ENCODE measurements at regions not wholly inside any gene's neighbourhood (a gene's known extent, or its start where the extent isn't known, plus 50 kb on each side); places are given as distances from the start of the nearest gene placed in this dataset.

- intact Hi-C loops (cut with DNase I, micrococcal nuclease), result no loop called here
- no peaks in the 10 kb centered on the region for H3K36me3 ChIP-seq (ENCODE audit: low read depth)
These were observed 349.9 kb upstream of the CCNH start for GRCh38 chr5:87762631-87763030.

GRCh38 chr5:87756951-87757350 is 344.2 kb upstream of the CCNH start:
- no peak overlapping the region for H3K4me3 ChIP-seq
- TF ChIP-seq, protein P1, sequence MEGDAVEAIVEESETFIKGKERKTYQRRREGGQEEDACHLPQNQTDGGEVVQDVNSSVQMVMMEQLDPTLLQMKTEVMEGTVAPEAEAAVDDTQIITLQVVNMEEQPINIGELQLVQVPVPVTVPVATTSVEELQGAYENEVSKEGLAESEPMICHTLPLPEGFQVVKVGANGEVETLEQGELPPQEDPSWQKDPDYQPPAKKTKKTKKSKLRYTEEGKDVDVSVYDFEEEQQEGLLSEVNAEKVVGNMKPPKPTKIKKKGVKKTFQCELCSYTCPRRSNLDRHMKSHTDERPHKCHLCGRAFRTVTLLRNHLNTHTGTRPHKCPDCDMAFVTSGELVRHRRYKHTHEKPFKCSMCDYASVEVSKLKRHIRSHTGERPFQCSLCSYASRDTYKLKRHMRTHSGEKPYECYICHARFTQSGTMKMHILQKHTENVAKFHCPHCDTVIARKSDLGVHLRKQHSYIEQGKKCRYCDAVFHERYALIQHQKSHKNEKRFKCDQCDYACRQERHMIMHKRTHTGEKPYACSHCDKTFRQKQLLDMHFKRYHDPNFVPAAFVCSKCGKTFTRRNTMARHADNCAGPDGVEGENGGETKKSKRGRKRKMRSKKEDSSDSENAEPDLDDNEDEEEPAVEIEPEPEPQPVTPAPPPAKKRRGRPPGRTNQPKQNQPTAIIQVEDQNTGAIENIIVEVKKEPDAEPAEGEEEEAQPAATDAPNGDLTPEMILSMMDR (IDR thresholded peaks at IDR 0.05), result no peak
- intact Hi-C loops (cut with DNase I, micrococcal nuclease), result no loop called here
- DNase-seq (no peak), ATAC-seq (no peak)
- no peaks in the 10 kb centered on the region for H3K36me3 ChIP-seq (ENCODE audit: low read depth)
- H3K4me1 ChIP-seq (ENCODE audit: low read depth), result no peaks in the 10 kb centered on the region
- no peaks in the 10 kb centered on the region for H3K9me3 ChIP-seq

More at GRCh38 chr5:87762631-87763030, 349.9 kb upstream of the CCNH start:
- ATAC-seq, result no peak
- Histone ChIP-seq H3K4me3 (no peak overlapping the region), H3K9me3 (no peaks in the 10 kb centered on the region), H3K4me1 (ENCODE audit: low read depth) (no peaks in the 10 kb centered on the region)
- TF ChIP-seq, protein P1 (IDR thresholded peaks at IDR 0.05), result no peak
- DNase-seq, result no peak

DNA sequence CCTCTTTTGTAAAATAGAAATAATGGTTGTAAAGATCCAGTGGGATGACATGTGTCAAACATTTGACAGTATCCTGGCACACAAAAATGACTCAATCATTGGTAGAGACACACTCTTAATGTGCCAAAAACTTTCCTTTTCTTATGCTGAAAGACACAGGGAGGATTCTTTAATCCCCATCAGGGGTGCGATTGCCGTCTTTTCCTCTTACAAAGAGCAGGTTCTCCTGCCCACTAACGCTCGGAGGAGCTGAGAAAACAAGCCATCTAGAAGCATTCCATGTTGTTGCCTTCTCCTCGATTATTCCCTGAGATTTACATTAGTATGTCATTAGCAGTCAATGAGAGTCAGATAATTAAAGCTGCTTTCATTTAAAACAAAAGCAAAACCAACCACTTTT is 342.6 kb upstream of the CCNH start:
- intact Hi-C loops (cut with DNase I, micrococcal nuclease), result no loop called here
- no peaks in the 10 kb centered on the region for H3K4me1 ChIP-seq (ENCODE audit: low read depth)
- ATAC-seq, result no peak
- no peaks in the 10 kb centered on the region for H3K9me3 ChIP-seq
- no peaks in the 10 kb centered on the region for H3K36me3 ChIP-seq (ENCODE audit: low read depth)
- DNase-seq, result no peak
- no peak overlapping the region for H3K4me3 ChIP-seq
- TF ChIP-seq, protein P1 (IDR thresholded peaks at IDR 0.05), result no peak

GRCh38 chr5:87754009-87754757 is 341.5 kb upstream of the CCNH start:
- Histone ChIP-seq H3K4me3 (no peak overlapping the region), H3K9me3 (no peaks in the 10 kb centered on the region), H3K4me1 (ENCODE audit: low read depth) (no peaks in the 10 kb centered on the region), H3K36me3 (ENCODE audit: low read depth) (no peaks in the 10 kb centered on the region)
- DNase-seq (no peak), ATAC-seq (no peak)
- TF ChIP-seq, protein P1 (IDR thresholded peaks at IDR 0.05), result no peak
- intact Hi-C loops (cut with DNase I, micrococcal nuclease), result no loop called here

DNA sequence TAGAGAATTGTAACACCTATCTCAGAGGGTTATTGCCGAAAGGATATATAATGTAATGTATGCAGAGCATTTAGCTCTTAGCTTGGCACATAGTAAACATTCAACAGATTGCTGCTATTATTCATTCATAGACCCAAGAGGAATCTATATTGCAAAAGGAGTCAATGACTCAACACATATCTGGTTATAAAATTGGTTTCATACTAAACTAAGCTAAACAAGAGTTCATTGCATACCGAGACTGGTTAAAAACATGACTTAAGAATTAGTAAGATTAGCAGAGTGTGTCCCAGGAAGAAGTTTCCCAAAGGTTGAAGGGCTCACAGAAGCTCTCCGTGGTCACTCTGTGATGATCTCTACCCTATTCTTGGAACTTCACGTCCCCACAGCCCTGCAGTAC is 339.6 kb upstream of the CCNH start:
- ATAC-seq (no peak), DNase-seq (no peak)
- no peaks in the 10 kb centered on the region for H3K9me3 ChIP-seq
- TF ChIP-seq, protein P1 (IDR thresholded peaks at IDR 0.05), result no peak
- no peaks in the 10 kb centered on the region for H3K36me3 ChIP-seq (ENCODE audit: low read depth)
- intact Hi-C loops (cut with DNase I, micrococcal nuclease), result no loop called here
- H3K4me1 ChIP-seq (ENCODE audit: low read depth), result no peaks in the 10 kb centered on the region
- H3K4me3 ChIP-seq, result no peak overlapping the region

Measured in mucosa of descending colon (tissue), 3 donors.